ENCODE measurements at regions not wholly inside any gene's neighbourhood (a gene's known extent, or its start where the extent isn't known, plus 50 kb on each side); places are given as distances from the start of the nearest gene placed in this dataset.

GRCh38 chr1:189301235-189301634 lies 1176.4 kb downstream of the BRINP3 start:
- TF ChIP-seq, protein P1, sequence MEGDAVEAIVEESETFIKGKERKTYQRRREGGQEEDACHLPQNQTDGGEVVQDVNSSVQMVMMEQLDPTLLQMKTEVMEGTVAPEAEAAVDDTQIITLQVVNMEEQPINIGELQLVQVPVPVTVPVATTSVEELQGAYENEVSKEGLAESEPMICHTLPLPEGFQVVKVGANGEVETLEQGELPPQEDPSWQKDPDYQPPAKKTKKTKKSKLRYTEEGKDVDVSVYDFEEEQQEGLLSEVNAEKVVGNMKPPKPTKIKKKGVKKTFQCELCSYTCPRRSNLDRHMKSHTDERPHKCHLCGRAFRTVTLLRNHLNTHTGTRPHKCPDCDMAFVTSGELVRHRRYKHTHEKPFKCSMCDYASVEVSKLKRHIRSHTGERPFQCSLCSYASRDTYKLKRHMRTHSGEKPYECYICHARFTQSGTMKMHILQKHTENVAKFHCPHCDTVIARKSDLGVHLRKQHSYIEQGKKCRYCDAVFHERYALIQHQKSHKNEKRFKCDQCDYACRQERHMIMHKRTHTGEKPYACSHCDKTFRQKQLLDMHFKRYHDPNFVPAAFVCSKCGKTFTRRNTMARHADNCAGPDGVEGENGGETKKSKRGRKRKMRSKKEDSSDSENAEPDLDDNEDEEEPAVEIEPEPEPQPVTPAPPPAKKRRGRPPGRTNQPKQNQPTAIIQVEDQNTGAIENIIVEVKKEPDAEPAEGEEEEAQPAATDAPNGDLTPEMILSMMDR (IDR thresholded peaks at IDR 0.05), result no peak
- TF ChIP-seq ZFX (IDR thresholded peaks at IDR 0.05; ENCODE audit: borderline replicate concordance), result no peak

Measured in 22Rv1 (cell line).